SK-N-SH (cell line): ENCODE measurements at regions not wholly inside any gene's neighbourhood (a gene's known extent, or its start where the extent isn't known, plus 50 kb on each side); places are given as distances from the start of the nearest gene placed in this dataset.

ENCODE experiments used
- CTCF ChIA-PET: fragments of 300-600, 350-600 bp; formaldehyde crosslinking; extraction: SDS; loops from one replicate; lab custom pipeline; 2021; lab: Yijun Ruan, JAX
- POLR2A ChIA-PET: fragments of 350-600 bp; sonication (Branson Sonifier 250); formaldehyde crosslinking; extraction: SDS; loops from one replicate; lab custom pipeline; 2020; ENCODE audit warnings: antibody characterized with exemption, inconsistent platforms; lab: Yijun Ruan, JAX
- DNase-seq: peaks from one replicate; pipeline ENCODE4 v3.0.0; 2012
- H2AFZ ChIP-seq: fragments of 200-600 bp; sonication (generic); 2 replicates; pipeline ENCODE4 v1.8.1; 2016; ENCODE audit warnings: antibody characterized with exemption, mild to moderate bottlenecking, low read depth
- H3F3A ChIP-seq: fragments of 200-600 bp; sonication (generic); replicated peaks from 2 replicates; pipeline ENCODE3; 2016; ENCODE audit warnings: antibody characterized with exemption, mild to moderate bottlenecking; ENCODE audit not compliant: insufficient read depth
- H3K27ac ChIP-seq, 2 experiments: fragments of 200-500 bp in 1 of 2; fragments of 200-600 bp in 1 of 2; sonication (Bioruptor generic) in 1 of 2; sonication (generic), shearing (Covaris generic) in 1 of 2; 2 replicates each; pipeline versions ENCODE4 v1.5.1 to v1.6.1; 2014 to 2016; ENCODE audit warnings: low read depth in 2 of 2, inconsistent platforms in 1 of 2, low read length in 1 of 2, mild to moderate bottlenecking in 1 of 2, mixed read lengths in 1 of 2
- H3K27me3 ChIP-seq: fragments of 200-600 bp; sonication (generic), shearing (Covaris generic); 2 replicates; pipeline ENCODE4 v1.6.1; 2016; ENCODE audit warnings: mixed run types; ENCODE audit not compliant: insufficient read depth
- H3K36me3 ChIP-seq, 2 experiments: fragments of 200-500 bp in 1 of 2; fragments of 200-600 bp in 1 of 2; sonication (Bioruptor generic) in 1 of 2; sonication (generic) in 1 of 2; replicated peaks in 1 of 2; 2 replicates each; pipeline versions ENCODE3 to v1.5.1; 2014 to 2016; ENCODE audit warnings: low read length in 1 of 2, mild to moderate bottlenecking in 1 of 2; ENCODE audit not compliant: insufficient read depth in 2 of 2, control insufficient read depth in 1 of 2
- H3K4me1 ChIP-seq, 2 experiments: fragments of 200-500 bp in 1 of 2; fragments of 200-600 bp in 1 of 2; sonication (Bioruptor generic) in 1 of 2; sonication (generic), shearing (Covaris generic) in 1 of 2; 2 replicates each; pipeline versions ENCODE4 v1.5.1 to v1.6.1; 2014 to 2016; ENCODE audit warnings: low read depth in 1 of 2, low read length in 1 of 2, mixed run types in 1 of 2; ENCODE audit not compliant: insufficient read depth in 2 of 2, control insufficient read depth in 1 of 2
- H3K4me2 ChIP-seq: fragments of 200-600 bp; sonication (generic), shearing (Covaris generic); 2 replicates; pipeline ENCODE4 v1.6.1; 2017; ENCODE audit warnings: mixed run types
- H3K4me3 ChIP-seq, 2 experiments: fragments of 200-500 bp in 1 of 2; fragments of 200-600 bp in 1 of 2; sonication (Bioruptor generic) in 1 of 2; sonication (generic), shearing (Covaris generic) in 1 of 2; 2 replicates each; pipeline versions ENCODE4 v1.5.1 to v1.8.1; 2014 to 2016; ENCODE audit warnings: low read depth in 2 of 2, inconsistent platforms in 1 of 2, low read length in 1 of 2, mild to moderate bottlenecking in 1 of 2, mixed read lengths in 1 of 2, moderate library complexity in 1 of 2
- H3K79me2 ChIP-seq: fragments of 200-600 bp; sonication (generic); 2 replicates; pipeline ENCODE4 v1.8.1; 2017; ENCODE audit warnings: mild to moderate bottlenecking; ENCODE audit not compliant: insufficient read depth
- H3K9ac ChIP-seq: fragments of 200-600 bp; sonication (generic); 2 replicates; pipeline ENCODE4 v1.6.1; 2017; ENCODE audit warnings: mixed run types
- H3K9me2 ChIP-seq: fragments of 200-600 bp; sonication (generic); 2 replicates; pipeline ENCODE4 v1.6.1; 2017; ENCODE audit warnings: mixed run types
- H3K9me3 ChIP-seq: fragments of 200-600 bp; sonication (generic); 2 replicates; pipeline ENCODE4 v1.6.1; 2017; ENCODE audit warnings: mixed run types, mild to moderate bottlenecking, moderate library complexity
- H4K20me1 ChIP-seq: fragments of 200-600 bp; sonication (generic); 2 replicates; pipeline ENCODE4 v1.6.1; 2017; ENCODE audit warnings: mild to moderate bottlenecking, mixed run types; ENCODE audit not compliant: insufficient read depth
- CHD2 ChIP-seq: fragments of 150-350 bp; IDR thresholded peaks from 2 replicates; pipeline ENCODE4 v1.6.1; 2018; ENCODE audit warnings: low read length; ENCODE audit not compliant: partially characterized antibody
- ELF1 ChIP-seq: IDR thresholded peaks from 2 replicates; pipeline ENCODE4 v1.4.0; 2012
- EP300 ChIP-seq, 2 experiments: IDR thresholded peaks; 2 replicates each; pipeline versions ENCODE4 v1.4.0 to v1.6.1; 2012; ENCODE audit warnings: borderline replicate concordance in 1 of 2, low read depth in 1 of 2, low read length in 1 of 2
- EZH2phosphoT487 ChIP-seq: fragments of 200-600 bp; sonication (generic); IDR thresholded peaks from 2 replicates; pipeline ENCODE4 v1.6.1; 2017; ENCODE audit warnings: low read depth, mixed run types, mild to moderate bottlenecking, antibody characterized with exemption, moderate library complexity, borderline replicate concordance
- FOSL2 ChIP-seq: IDR thresholded peaks from 2 replicates; pipeline ENCODE4 v1.4.0; 2012; ENCODE audit warnings: low read depth, mild to moderate bottlenecking, moderate library complexity, borderline replicate concordance
- GABPA ChIP-seq: IDR thresholded peaks from 2 replicates; pipeline ENCODE4 v1.4.0; 2012; ENCODE audit warnings: low read depth, mild to moderate bottlenecking
- GATA2 ChIP-seq: sonication (generic); formaldehyde crosslinking; IDR thresholded peaks from 2 replicates; pipeline ENCODE4 v1.5.0; 2020; ENCODE audit warnings: mild to moderate bottlenecking, missing genetic modification reagents
- JUND ChIP-seq: IDR thresholded peaks from 2 replicates; pipeline ENCODE4 v1.4.0; 2012
- MAX ChIP-seq: IDR thresholded peaks from 2 replicates; pipeline ENCODE4 v1.4.0; 2012; ENCODE audit warnings: low read depth
- MEF2A ChIP-seq: IDR thresholded peaks from 2 replicates; pipeline ENCODE4 v1.4.0; 2012; ENCODE audit warnings: low read depth, borderline replicate concordance
- MXI1 ChIP-seq: IDR thresholded peaks from 2 replicates; pipeline ENCODE4 v1.6.1; 2012; ENCODE audit warnings: mild to moderate bottlenecking, low read depth, low read length, improper control_type of control experiment
- NFIC ChIP-seq: IDR thresholded peaks from 2 replicates; pipeline ENCODE4 v1.4.0; 2012; ENCODE audit warnings: borderline replicate concordance
- PBX3 ChIP-seq: IDR thresholded peaks from 2 replicates; pipeline ENCODE4; 2012
- POLR2AphosphoS5 ChIP-seq: IDR thresholded peaks from 2 replicates; pipeline ENCODE4 v1.6.1; 2012; ENCODE audit warnings: low read depth, low read length
- RAD21 ChIP-seq: IDR thresholded peaks from 2 replicates; pipeline ENCODE4 v1.6.1; 2012; ENCODE audit warnings: mild to moderate bottlenecking, low read length
- RCOR1 ChIP-seq: fragments of 150-350 bp; IDR thresholded peaks from 2 replicates; pipeline ENCODE4 v1.6.1; 2017; ENCODE audit warnings: antibody characterized with exemption, low read length
- RFX5 ChIP-seq: IDR thresholded peaks from 2 replicates; pipeline ENCODE4 v1.6.1; 2012; ENCODE audit warnings: mild to moderate bottlenecking, improper control_type of control experiment, low read length
- RXRA ChIP-seq: IDR thresholded peaks from 2 replicates; pipeline ENCODE4 v1.4.0; 2012; ENCODE audit warnings: low read depth, mild to moderate bottlenecking, borderline replicate concordance
- USF2 ChIP-seq: fragments of 150-350 bp; IDR thresholded peaks from 2 replicates; pipeline ENCODE4 v1.6.1; 2017; ENCODE audit warnings: antibody characterized with exemption, low read length, low read depth, borderline replicate concordance
- WGBS: methylation state at CpG from one replicate; pipeline ENCODE4 v1.1.6; 2017; ENCODE audit warnings: low lambda C conversion rate; 5-methylcytosine and 5-hydroxymethylcytosine counted together

- H3K36me3 ChIP-seq: no peaks in the 10 kb centered on the region
- H3K4me1 ChIP-seq: no peaks in the 10 kb centered on the region; a peak in 1 of 4 replicates
- 89% methylated on average over 10 of the region's 12 CpGs for WGBS
- H3K4me3 ChIP-seq: no peak overlapping the region
- peaks cover 7% of the 10 kb centered on the region for H3F3A ChIP-seq
- no peaks in the 10 kb centered on the region for H3K27me3 ChIP-seq
- no peaks in the 10 kb centered on the region for H3K9me2 ChIP-seq
- H4K20me1 ChIP-seq: no peaks in the 10 kb centered on the region
- POLR2A ChIA-PET: no interaction called here
- H3K9ac ChIP-seq: no peak overlapping the region
- no peak overlapping the region for H3K27ac ChIP-seq
- CTCF ChIA-PET: no interaction called here
- no peaks in the 10 kb centered on the region for H3K79me2 ChIP-seq
- H2AFZ ChIP-seq: no peak overlapping the region
- H3K4me2 ChIP-seq: no peak overlapping the region
- no peaks in the 10 kb centered on the region; the same call in none of the 2 replicates for H3K9me3 ChIP-seq
- no peak for DNase-seq
- TF ChIP-seq PBX3 (no peak), MAX (no peak), RFX5 (no peak), GATA2 (CRISPR knock-in tag) (no peak), RCOR1 (no peak)
These were observed 78.7 kb downstream of the IFI44 start for GRCh38 chr1:78728359-78728758.

- Histone ChIP-seq H4K20me1 (no peaks in the 10 kb centered on the region), H3K9ac (no peak overlapping the region), H3K79me2 (no peaks in the 10 kb centered on the region), H3K9me2 (no peaks in the 10 kb centered on the region), H3K9me3 (no peaks in the 10 kb centered on the region; the same call in 1 of the 2 replicates), H3F3A (no peaks in the 10 kb centered on the region), H3K27me3 (no peaks in the 10 kb centered on the region), H3K36me3 (no peaks in the 10 kb centered on the region), H3K4me3 (no peak overlapping the region), H3K4me1 (no peaks in the 10 kb centered on the region), H3K27ac (no peak overlapping the region), H2AFZ (no peak overlapping the region), H3K4me2 (no peak overlapping the region)
- ChIA-PET POLR2A (no interaction called here), CTCF (interaction anchor here (1.0 kb wide), 1 partner anchor 113 kb away, joined by 4 read pairs; no protein-coding TSS in a partner anchor)
- TF ChIP-seq GATA2 (CRISPR knock-in tag) (no peak), MXI1 (no peak), POLR2AphosphoS5 (no peak), EZH2phosphoT487 (no peak), CHD2 (no peak), ELF1 (no peak), PBX3 (no peak), RCOR1 (no peak), EP300 (IDR thresholded peaks at IDR 0.05; ENCODE audit: borderline replicate concordance in 1 of 2, low read depth in 1 of 2, low read length in 1 of 2) (no peak), NFIC (no peak), USF2 (no peak), GABPA (no peak), RXRA (no peak), MAX (no peak), JUND (no peak), MEF2A (no peak), RAD21 (no peak), FOSL2 (no peak)
- no peak for DNase-seq
These were observed 80.4 kb downstream of the IFI44 start for GRCh38 chr1:78730054-78730453.
